ENCODE measurements at regions not wholly inside any gene's neighbourhood (a gene's known extent, or its start where the extent isn't known, plus 50 kb on each side); places are given as distances from the start of the nearest gene placed in this dataset.

DNA sequence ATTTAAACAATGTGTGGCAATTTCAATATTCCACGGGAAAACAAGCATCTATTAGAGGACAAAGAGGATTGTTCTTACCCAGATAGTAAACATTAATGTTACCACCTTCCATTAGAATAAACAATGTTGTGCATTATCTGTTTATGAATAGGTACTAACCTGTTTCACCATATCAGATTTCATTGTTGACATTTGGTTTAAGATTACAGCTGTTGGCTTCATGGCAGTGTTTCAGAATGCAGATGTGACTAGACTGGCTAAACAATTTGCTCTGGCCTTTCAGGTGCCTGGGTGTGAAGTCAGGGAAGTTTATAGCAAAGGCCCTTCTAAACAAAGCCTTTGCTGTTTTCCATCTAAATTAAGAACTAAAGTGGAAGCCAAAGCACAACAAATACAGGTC is 464.7 kb upstream of the FAM47C start:
- TF ChIP-seq EZH2 (IDR thresholded peaks at IDR 0.05; ENCODE audit: borderline replicate concordance, insufficient read depth, low read depth, low read length, poor library complexity, severe bottlenecking) = no peak
- TF ChIP-seq CTCF (IDR thresholded peaks at IDR 0.05) = no peak

All from B cell (primary cell).